ENCODE measurements at regions not wholly inside any gene's neighbourhood (a gene's known extent, or its start where the extent isn't known, plus 50 kb on each side); places are given as distances from the start of the nearest gene placed in this dataset.
"Not testable (repeated sequence)": the region's sequence is repeated elsewhere in the genome, so short reads cannot be mapped to it uniquely, and the experiment has no call there.

DNA sequence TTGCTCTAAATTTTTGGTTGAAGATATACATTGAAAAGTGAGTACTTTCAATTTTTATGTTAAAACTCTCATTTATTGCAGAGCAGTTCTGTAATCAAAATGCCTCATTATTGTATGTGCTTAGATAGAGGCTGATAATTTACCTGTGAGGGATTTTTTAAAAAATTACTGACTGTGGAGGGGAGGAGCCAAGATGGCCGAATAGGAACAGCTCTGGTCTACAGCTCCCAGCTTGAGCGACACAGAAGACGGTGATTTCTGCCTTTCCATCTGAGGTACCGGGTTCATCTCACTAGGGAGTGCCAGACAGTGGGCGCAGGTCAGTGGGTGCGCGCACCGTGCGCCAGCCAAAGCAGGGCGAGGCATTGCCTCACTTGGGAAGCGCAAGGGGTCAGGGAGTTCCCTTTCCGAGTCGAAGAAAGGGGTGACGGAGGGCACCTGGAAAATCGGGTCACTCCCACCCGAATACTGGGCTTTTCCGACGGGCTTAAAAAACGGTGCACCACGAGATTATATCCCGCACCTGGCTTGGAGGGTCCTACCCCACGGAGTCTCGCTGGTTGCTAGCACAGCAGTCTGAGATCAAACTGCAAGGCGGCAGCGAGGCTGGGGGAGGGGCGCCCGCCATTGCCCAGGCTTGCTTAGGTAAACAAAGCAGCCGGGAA lies 89.4 kb downstream of the DDX11 start:
- H3K36me3 Mint-ChIP-seq (ENCODE audit: low read depth); H3K27ac Mint-ChIP-seq; H3K9me3 Mint-ChIP-seq; ATAC-seq (replicated peaks); H3K4me1 Mint-ChIP-seq; H3K27me3 Mint-ChIP-seq; H3K4me3 Mint-ChIP-seq: not testable (repeated sequence)

DNA sequence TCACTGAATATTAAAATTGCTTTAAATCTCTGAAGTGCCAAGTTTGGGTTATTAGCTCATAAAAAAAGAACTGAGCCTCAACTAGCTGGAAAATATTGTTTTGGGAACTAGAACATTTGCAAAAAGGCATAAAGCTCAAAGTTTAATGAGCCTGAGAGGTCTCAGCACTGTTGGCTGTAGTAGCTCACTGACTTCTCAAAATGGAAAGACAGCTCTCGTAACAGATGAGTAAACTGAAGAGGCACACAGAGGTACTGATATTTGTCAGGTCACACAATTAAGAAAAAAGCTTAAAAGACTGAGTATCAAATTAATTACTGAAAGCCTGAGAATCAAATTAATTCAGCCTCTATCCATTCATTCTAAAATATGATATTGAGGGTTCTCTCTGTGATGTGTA lies 100.6 kb downstream of the DDX11 start:
- H3K27me3 Mint-ChIP-seq; ATAC-seq (replicated peaks): not testable (repeated sequence)

DNA sequence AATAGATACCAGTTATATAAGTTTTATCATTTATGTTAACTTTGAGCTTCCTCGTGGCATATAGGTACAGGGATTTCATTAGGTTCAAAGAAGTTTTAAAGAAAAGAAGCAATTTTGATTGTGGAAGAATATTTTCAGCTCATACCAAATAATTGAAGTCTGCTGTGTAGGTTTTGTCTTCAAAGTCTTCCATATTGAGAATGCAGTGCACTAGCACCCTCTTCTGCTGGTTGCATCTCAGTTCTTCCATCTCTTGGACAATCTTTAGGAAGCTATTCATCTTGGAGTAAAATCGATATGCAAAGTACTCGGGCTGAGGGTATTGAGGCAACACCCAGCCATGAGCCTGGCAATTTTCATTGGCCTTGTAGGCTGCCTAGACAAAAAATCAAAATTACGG lies 103.9 kb downstream of the DDX11 start:
- not testable (repeated sequence) for H3K36me3 Mint-ChIP-seq (ENCODE audit: low read depth); ATAC-seq (replicated peaks); H3K9me3 Mint-ChIP-seq; H3K4me1 Mint-ChIP-seq; H3K27ac Mint-ChIP-seq; H3K27me3 Mint-ChIP-seq; H3K4me3 Mint-ChIP-seq

More for the DNA sequence above, 100.6 kb downstream of the DDX11 start:
- H3K9me3 Mint-ChIP-seq; H3K27ac Mint-ChIP-seq; H3K36me3 Mint-ChIP-seq (ENCODE audit: low read depth); H3K4me1 Mint-ChIP-seq; H3K4me3 Mint-ChIP-seq: not testable (repeated sequence)

DNA sequence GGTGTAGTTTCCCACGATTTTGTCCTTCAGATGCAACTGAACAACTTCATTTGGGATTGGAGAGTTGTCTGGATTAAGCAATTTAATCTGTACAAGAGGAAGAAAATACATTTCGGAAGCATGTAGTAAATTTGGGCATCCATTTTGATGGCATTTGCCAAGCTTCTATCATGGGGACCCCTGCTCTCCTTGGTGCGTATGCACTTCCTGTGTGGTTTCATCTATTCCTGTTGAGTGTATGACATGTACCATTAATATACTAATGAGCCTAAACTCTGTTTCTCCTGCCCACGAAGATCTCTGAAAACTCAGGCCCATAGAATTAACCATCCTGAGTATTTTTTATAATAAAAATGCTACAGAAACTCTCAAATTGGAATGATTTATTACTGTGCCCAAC lies 105.2 kb downstream of the DDX11 start:
- not testable (repeated sequence) for H3K27ac Mint-ChIP-seq; H3K4me1 Mint-ChIP-seq; H3K36me3 Mint-ChIP-seq (ENCODE audit: low read depth); ATAC-seq (replicated peaks); H3K4me3 Mint-ChIP-seq; H3K9me3 Mint-ChIP-seq; H3K27me3 Mint-ChIP-seq

DNA sequence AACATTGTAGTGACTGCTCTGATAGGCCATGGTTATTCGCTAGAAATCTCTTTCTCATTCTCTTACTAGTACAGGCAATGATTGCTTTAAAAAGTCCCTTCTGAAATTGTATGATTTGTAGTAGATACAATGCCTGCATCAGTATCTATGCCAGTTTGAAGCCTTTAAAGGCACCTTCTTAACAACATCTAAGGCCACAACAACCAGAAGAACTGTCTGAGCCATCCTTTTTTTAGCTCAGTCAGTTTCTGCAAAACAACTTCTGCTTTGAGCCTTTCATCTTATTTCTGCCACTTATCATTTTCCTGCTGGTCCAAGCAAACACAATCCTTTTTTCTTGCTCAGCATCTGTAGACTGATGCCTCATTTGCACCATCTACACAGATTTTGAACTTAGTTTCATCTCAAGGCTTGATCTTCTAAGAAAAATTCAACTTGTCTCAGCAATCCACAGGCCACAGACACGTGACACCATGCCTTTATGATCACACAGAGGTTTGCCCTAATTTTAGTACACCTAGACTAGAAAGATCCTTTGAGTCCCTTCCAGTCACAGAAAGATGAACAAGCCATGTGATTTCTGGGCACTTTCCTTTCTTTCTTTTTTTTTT lies 106.1 kb downstream of the DDX11 start:
- not testable (repeated sequence) for H3K27me3 Mint-ChIP-seq; H3K9me3 Mint-ChIP-seq; H3K36me3 Mint-ChIP-seq (ENCODE audit: low read depth); H3K4me3 Mint-ChIP-seq; H3K4me1 Mint-ChIP-seq; H3K27ac Mint-ChIP-seq; ATAC-seq (replicated peaks)

DNA sequence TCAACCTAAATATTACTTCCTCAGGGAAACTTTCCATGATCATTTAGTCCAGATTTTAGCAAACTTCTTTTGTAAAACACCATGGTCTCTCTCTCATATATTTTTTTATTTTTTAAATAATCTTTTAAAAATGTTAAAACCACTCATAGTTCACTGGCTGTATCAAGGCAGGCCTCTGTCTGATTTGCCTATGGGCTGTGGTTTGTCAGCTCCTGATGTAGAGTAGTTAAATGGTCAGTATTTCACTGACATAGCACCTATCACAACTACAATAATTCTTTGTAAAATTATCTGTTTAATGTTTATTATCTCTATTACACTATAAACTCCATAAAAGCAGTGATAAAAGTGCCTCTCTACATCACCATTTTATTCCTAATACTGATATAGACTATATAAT lies 108.9 kb downstream of the DDX11 start:
- not testable (repeated sequence) for H3K9me3 Mint-ChIP-seq; ATAC-seq (replicated peaks); H3K36me3 Mint-ChIP-seq (ENCODE audit: low read depth); H3K27ac Mint-ChIP-seq; H3K4me3 Mint-ChIP-seq; H3K4me1 Mint-ChIP-seq; H3K27me3 Mint-ChIP-seq

DNA sequence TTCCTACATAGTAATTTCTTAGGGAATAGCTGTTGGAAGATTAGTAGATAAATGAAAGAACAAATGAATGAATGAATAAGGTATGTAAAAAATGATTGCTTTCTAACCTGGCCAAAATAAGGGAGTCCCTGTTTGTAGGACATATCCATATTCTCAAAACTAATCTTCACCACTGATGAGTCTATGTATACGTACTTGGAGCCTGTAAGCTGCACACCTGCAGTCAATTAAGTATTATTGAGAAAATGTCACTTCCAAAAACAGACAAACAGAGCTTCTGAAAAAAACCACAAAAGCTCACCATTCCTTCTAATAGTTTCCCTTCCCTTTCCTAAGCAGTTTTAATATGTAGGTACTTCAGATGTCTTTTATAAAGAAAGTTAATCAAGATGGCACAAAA lies 109.4 kb downstream of the DDX11 start:
- not testable (repeated sequence) for H3K36me3 Mint-ChIP-seq (ENCODE audit: low read depth); H3K4me1 Mint-ChIP-seq; H3K9me3 Mint-ChIP-seq; H3K27ac Mint-ChIP-seq; H3K27me3 Mint-ChIP-seq; ATAC-seq (replicated peaks); H3K4me3 Mint-ChIP-seq

- not testable (repeated sequence) for H3K9me3 Mint-ChIP-seq; ATAC-seq (replicated peaks); H3K4me3 Mint-ChIP-seq; H3K27ac Mint-ChIP-seq; H3K27me3 Mint-ChIP-seq; H3K4me1 Mint-ChIP-seq; H3K36me3 Mint-ChIP-seq (ENCODE audit: low read depth)
Observed at GRCh38 chr12:31183899-31184298, 110.2 kb downstream of the DDX11 start.

GRCh38 chr12:31184667-31185066 lies 111.0 kb downstream of the DDX11 start:
- not testable (repeated sequence) for H3K4me1 Mint-ChIP-seq; H3K4me3 Mint-ChIP-seq; H3K27me3 Mint-ChIP-seq; H3K36me3 Mint-ChIP-seq (ENCODE audit: low read depth); H3K9me3 Mint-ChIP-seq; ATAC-seq (replicated peaks); H3K27ac Mint-ChIP-seq

DNA sequence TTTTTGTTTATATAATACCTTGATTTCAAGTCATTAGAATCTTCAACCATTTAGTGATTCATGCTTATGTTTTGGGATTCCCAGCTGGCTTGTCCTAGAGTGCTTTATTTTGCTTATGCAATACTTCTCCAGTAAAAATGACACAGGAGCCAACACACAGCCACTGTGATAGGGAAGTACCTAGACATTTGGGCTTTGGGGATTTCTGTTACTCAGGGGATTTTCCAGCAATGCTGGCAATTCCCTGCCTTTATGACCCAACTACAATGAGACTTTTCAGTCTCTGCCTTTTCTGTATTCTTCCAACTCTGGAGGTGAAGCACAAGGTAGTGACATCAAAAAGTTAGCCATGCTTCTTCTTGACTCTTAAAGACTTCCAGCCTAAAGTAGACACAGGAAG lies 119.0 kb downstream of the DDX11 start:
- H3K27me3 Mint-ChIP-seq; H3K27ac Mint-ChIP-seq; H3K4me3 Mint-ChIP-seq; H3K4me1 Mint-ChIP-seq; ATAC-seq (replicated peaks); H3K9me3 Mint-ChIP-seq; H3K36me3 Mint-ChIP-seq (ENCODE audit: low read depth): not testable (repeated sequence)

GRCh38 chr12:31195620-31196019 lies 122.0 kb downstream of the DDX11 start:
- not testable (repeated sequence) for H3K4me1 Mint-ChIP-seq; H3K9me3 Mint-ChIP-seq; H3K27me3 Mint-ChIP-seq; H3K4me3 Mint-ChIP-seq; H3K27ac Mint-ChIP-seq; ATAC-seq (replicated peaks); H3K36me3 Mint-ChIP-seq (ENCODE audit: low read depth)

DNA sequence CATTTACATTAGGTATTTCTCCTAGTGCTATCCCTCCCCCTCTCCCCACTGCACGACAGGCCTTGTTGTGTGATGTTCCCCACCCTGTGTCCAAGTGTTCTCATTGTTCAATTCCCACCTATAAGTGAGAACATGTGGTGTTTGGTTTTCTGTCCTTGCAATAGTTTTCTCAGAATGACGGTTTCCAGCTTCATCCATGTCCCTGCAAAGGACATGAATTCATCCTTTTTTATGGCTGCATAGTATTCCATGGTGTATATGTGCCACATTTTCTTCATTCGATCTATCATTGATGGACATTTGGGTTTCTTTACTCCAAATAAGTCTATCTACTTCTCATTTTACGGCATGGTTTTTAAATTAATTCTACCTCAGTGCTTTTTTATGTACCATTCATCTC lies 125.8 kb downstream of the DDX11 start:
- H3K27me3 Mint-ChIP-seq: peaks cover 15% of the 10 kb centered on the region
- not testable (repeated sequence) for H3K9me3 Mint-ChIP-seq; H3K4me1 Mint-ChIP-seq; H3K27ac Mint-ChIP-seq; ATAC-seq (replicated peaks); H3K4me3 Mint-ChIP-seq; H3K36me3 Mint-ChIP-seq (ENCODE audit: low read depth)

- Mint-ChIP-seq H3K4me3 (no peak overlapping the region), H3K4me1 (peaks cover 4% of the 10 kb centered on the region), H3K36me3 (ENCODE audit: low read depth) (no peaks in the 10 kb centered on the region), H3K9me3 (no peaks in the 10 kb centered on the region), H3K27me3 (peaks cover 12% of the 10 kb centered on the region), H3K27ac (no peak overlapping the region)
- ATAC-seq (replicated peaks): no peak
Observed at GRCh38 chr12:31201382-31201781, 124.6 kb downstream of the SINHCAF start.

- Mint-ChIP-seq H3K4me3 (no peak overlapping the region), H3K36me3 (ENCODE audit: low read depth) (no peaks in the 10 kb centered on the region), H3K27ac (no peak overlapping the region), H3K9me3 (no peaks in the 10 kb centered on the region), H3K4me1 (peaks cover 4% of the 10 kb centered on the region), H3K27me3 (peaks cover 12% of the 10 kb centered on the region)
- ATAC-seq (replicated peaks): no peak
Observed at GRCh38 chr12:31203261-31203660, 122.7 kb downstream of the SINHCAF start.

DNA sequence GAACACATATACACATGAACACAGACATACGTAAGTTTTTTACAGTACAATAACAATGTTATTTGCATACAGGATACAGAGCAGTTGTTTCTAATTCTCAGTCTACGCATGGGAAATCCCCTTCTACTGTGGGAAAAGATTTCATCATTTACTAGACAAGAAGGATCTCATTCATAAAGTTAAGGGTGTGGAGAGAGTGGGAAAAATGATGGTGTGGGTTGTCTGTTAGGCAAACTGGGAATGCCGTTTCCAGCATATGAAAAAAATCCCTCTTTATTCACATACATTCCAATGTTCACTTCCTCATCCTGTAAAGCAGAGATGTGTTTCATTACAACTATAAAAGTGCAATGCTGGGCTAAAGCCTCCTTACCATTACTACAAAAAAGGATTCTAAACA lies 120.9 kb downstream of the SINHCAF start:
- H3K4me3 Mint-ChIP-seq: no peak overlapping the region

More for the DNA sequence above, 120.9 kb downstream of the SINHCAF start:
- Mint-ChIP-seq H3K27ac (no peak overlapping the region), H3K4me1 (peaks cover 4% of the 10 kb centered on the region), H3K27me3 (peaks cover 17% of the 10 kb centered on the region), H3K36me3 (ENCODE audit: low read depth) (no peaks in the 10 kb centered on the region), H3K9me3 (no peaks in the 10 kb centered on the region)
- peak; percentile 80 for ATAC-seq (replicated peaks)

Data from activated T-helper 17 cell treated with anti-CD3 and anti-CD28 coated beads, Interleukin-2, amount 50 U/mL, for 72 hours (primary cell).